ENCODE measurements at regions not wholly inside any gene's neighbourhood (a gene's known extent, or its start where the extent isn't known, plus 50 kb on each side); places are given as distances from the start of the nearest gene placed in this dataset.

DNA sequence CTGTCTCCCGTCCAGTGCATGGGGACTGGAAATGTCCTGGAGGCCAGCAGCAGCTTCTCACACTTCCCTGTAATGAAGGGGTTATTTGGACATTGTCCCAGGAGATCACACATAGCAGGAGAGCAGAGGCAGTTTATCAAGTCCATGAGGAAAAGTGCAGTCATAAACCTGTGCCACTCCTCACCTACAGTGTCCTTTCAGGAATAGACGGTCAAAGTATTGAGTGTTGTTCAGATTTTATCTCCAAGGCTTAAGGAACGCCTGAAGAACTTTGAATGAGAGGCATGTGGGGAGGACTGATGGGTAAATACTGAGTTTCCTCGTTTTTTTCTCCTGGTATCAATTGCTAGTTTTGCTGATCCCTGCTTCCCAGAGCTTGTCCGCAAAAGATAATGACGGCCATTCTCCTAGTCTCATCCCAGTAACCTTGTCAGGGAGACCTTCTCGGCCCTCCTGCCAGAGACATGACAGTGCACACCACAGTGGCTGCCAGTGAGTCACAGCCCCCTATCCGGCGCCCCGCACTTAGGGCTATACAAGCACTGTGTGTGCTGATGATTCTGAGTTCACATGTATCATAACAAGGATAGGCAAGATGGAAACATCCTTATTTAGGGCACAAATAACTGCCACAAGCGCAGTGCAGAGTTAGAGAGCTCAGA lies 495.5 kb upstream of the MGMT start:
- DNase-seq (ENCODE audit: low spot score): no peak

DNA sequence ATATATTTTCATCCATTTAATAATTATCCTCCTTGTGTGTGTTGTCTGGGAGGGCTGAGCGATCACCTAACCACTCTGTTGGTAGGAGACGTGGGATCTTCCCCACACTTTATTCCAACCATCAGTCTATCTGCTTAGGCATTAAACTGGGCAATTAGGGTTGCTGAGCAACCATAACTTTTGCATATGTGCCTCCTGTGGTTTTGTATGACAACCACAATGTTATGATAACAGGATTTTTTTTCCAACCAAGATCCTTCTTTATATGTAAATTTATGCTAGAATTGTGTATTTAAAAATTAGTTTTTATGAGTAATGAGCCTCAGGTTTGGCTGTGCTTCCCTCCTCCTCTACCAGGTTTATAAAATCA lies 495.0 kb upstream of the MGMT start:
- DNase-seq (ENCODE audit: low spot score): no peak

GRCh38 chr10:128973221-128973620 lies 493.8 kb upstream of the MGMT start:
- no peak for DNase-seq (ENCODE audit: low spot score)

DNA sequence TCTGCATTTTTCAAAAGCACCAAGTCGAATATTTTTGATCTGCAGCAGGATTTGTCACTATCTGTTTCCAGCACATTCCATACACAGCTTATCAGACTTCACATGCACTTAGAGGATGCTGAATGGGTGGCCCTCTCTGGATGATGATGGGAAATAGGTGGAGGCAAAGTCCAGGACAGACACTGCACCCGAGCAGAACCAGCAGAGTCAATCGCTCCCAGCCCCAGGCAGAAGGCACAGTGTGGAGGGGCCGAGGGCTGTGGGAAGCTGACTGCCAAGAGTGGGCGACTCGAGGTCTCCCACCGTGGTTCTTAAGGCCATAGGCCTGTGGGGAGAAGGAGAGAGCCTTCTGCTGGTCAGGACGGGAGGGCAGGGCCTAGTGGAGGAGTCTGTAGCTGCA lies 490.2 kb upstream of the MGMT start:
- no peak for DNase-seq (ENCODE audit: low spot score)

GRCh38 chr10:128978211-128978610 lies 488.8 kb upstream of the MGMT start:
- no peak for DNase-seq (ENCODE audit: low spot score)

- no peak for DNase-seq (ENCODE audit: low spot score)
Measured at GRCh38 chr10:128979405-128979804, 487.6 kb upstream of the MGMT start.

DNA sequence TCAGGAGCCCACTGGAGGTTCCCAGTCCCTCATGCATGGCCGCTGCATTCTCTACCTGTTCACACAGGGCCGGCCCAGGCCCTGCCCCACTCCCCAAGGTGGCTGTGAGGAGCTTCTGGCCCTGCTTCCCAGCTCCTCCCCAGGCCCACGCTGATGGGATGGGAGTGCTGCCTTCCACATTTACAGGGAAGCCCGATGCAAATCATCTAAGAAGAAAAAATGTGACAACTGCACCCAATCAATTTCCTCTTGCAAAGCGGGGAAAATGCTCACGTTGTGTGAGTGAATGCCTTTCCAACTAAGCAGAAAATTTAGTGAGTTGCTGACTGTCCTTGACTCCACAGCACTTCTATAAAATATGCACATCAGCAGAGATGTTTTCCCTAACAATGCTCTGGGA lies 485.8 kb upstream of the MGMT start:
- no peak for DNase-seq (ENCODE audit: low spot score)

DNA sequence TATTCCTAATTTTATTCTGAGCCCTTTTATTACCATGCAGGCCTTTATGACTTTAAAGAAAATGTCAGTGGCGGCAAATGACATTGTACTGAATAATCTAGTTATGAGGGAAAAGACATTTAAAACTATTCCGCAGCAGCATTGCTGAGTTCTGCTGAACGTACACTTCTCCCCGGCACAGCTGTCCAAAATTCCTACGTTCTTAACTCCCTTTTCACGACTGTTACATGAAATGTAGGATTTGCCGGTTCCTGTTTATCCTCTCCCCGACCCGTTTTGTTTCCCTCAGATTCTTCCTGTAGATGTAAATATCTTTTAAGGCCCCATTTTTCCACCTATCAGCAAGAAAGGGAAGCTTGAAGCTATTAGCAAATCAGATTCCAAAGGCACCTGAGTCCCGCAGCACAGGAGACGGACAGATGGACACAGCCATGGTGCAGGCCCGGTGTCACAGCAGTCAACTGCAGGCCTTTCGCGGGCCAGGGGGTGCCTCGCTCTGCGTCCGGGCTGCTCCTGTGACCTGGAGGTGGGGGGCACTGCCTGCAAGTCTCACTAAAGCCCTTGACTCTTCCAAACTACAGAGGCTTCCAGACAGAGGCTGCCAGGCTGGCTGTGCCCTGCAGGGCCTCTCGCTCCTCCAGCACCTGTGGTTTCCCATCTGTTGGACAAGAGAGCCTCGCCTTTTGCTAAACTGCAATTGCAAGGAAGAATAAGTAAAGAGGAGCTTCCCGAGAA lies 485.0 kb upstream of the MGMT start:
- no peak for DNase-seq (ENCODE audit: low spot score)

GRCh38 chr10:128982616-128982915 lies 484.5 kb upstream of the MGMT start:
- DNase-seq (ENCODE audit: low spot score): no peak

DNA sequence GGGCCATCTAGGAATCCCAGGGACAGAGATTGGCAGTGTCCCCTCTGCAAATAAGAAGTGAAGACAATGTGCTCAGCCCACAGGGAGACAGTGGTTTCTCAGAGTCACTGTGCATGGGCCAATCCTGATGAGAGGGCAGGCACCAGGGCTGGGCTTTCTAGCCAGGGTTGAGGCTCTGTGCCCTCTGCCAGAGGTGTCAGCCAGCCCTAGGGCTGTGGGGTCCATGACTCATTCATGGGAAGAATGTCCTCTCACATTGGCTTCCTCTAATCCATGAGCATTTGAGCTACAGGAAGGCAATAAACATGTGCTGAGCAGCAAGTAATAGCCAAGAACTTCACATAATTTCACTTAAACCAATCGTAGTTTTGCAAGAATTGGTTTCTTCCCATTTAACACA lies 482.0 kb upstream of the MGMT start:
- DNase-seq (ENCODE audit: low spot score): no peak

DNA sequence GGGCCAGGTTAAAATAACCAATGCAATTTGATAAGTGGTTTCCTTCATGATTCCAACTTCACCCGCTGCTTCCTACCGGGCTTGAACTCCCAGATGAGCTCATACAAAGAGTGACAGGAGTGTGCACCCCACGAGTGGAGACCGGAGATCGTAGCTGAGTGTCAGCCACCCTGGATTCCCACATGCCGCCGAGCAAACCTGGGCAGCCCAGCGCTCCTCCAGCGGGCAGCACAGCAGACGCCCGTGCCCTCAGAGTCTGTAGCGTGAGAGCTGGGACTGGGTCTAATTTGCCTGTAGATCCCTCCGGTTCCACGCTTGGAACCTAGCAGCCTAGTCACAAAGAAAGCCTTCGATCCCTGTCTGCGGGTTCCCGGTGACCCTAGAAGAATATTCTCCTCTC lies 476.1 kb upstream of the MGMT start:
- no peak for DNase-seq (ENCODE audit: low spot score)

DNA sequence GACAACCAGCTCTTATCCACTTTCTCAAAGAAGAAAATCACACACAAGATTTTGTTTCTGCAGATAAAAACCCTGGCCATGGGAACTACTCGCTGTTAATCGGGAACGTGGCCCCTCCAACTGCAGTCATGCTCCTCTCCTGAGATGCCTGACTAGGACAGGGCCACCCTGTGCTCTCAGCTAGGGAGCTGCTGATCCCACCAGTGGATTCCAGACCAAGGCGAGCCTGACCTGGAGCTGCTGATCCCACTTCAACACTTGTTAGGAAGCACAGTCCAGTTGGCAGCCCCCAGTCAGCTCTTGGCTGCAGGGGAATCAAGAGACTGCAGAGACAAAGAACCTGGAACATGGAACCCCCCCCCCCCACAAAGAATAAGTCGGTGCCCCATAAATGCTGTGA lies 474.3 kb upstream of the MGMT start:
- no peak for DNase-seq (ENCODE audit: low spot score)

DNA sequence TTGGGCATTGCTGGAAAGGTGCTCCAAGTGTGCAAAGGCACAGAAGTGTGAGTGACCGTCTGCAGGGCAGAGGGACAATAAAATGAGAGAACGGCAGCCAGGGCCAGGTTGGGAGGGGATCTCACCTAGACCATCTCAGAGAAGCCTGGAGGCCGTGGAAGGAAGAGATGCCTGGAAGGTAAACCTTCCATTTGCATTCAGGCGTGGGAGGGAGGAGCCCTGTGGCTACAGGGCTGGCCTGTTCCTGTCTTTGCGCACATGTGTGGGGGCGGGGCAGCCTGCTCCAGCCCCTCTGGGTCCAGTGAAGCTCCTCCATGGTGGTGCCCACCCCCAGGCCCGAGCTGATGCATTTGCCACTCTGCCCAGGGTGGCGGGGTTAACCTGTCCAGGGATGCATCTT lies 473.6 kb upstream of the MGMT start:
- no peak for DNase-seq (ENCODE audit: low spot score)

DNA sequence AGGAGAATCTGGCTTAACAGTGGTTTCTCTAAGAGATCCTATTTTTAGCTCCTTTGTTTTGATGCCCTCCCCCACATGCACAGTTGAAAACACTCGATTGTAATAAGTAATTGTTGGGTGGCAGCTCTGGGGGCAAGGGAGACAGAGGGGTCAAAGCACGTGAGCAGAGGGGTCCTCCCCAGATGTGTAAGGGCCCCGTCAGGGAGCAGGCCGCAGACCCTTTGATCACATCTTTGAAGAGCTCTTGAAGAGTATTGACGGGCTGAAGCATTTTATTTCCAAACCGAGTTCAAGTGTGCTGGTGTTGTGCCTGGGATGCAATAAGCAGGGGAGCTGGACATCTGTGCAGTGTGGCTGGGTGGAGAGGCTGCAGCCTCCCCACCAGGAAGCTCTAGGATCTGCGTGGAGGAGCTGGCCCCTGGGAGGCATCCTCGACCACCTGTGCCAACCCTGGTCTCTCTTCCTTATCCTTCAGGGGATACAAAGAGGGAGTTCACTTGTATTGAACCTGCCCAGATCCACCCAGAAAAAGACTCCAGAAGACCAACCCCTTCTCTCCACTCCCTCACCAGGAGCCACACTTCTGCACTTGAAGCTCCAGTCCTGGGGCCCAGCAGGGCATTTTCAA lies 473.0 kb upstream of the MGMT start:
- no peak for DNase-seq (ENCODE audit: low spot score)

- DNase-seq (ENCODE audit: low spot score): no peak
Measured at GRCh38 chr10:128994598-128995143, 472.4 kb upstream of the MGMT start.

GRCh38 chr10:128995676-128996075 lies 471.4 kb upstream of the MGMT start:
- no peak for DNase-seq (ENCODE audit: low spot score)

- DNase-seq (ENCODE audit: low spot score): no peak
Measured at GRCh38 chr10:128996092-128996491, 470.9 kb upstream of the MGMT start.

- no peak for DNase-seq (ENCODE audit: low spot score)
Measured at GRCh38 chr10:128998101-128998805, 468.8 kb upstream of the MGMT start.

DNA sequence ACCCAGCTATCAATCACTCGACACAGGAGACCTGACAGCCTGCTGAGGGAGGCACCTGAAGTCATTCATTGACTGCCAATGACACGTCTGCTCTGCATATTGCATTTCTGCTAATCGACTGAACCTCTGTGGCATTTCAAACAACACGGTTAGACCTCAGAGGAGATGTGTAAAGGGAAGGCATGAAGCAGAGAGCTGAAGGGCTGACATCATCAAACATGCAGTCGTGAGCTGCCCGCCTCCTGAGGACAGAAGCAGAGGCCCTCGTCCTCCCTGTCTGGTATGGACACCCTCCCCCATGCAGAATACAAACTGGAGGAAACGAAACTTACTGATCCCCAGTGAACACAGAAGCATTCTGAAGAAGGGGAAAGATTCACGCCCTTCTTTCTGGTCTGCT lies 462.6 kb upstream of the MGMT start:
- DNase-seq (ENCODE audit: low spot score): no peak

GRCh38 chr10:129005080-129005479 lies 462.0 kb upstream of the MGMT start:
- no peak for DNase-seq (ENCODE audit: low spot score)

DNA sequence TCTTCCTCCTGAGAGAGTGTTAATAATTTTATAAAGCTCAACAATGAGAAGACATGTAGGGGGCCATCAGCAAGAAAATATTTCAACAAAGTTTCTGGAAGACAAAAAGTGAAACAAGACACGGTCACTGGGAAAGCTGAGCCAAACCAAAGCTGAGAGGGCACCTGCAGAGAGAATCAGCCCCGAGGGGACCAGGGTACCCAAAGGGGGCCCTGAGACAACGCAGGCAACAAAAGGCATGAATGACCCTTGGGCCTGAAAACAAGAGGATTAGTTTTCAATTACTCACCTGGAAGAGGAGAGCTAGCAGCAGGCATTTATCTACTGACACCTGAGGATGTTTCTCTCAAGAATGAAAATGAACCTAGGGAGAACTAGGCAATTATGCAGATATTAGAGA lies 461.2 kb upstream of the MGMT start:
- no peak for DNase-seq (ENCODE audit: low spot score)

- DNase-seq (ENCODE audit: low spot score): no peak
Measured at GRCh38 chr10:129018511-129018910, 448.5 kb upstream of the MGMT start.

Measured in SW480 (cell line).